Stimulated activated CD4-positive, alpha-beta T cell treated with anti-CD3 and anti-CD28 coated beads, Interleukin-12 subunit alpha, Interleukin-12 subunit beta, amount 100 ng/mL, for 4 hours (primary cell): ENCODE measurements at regions not wholly inside any gene's neighbourhood (a gene's known extent, or its start where the extent isn't known, plus 50 kb on each side); places are given as distances from the start of the nearest gene placed in this dataset.

Source experiments
- DNase-seq: peaks from one replicate; pipeline ENCODE4 v3.0.0-alpha.2; 2020

- DNase-seq: no peak
Observed at GRCh38 chr2:134190062-134190806, 63.6 kb upstream of the MGAT5 start.

- no peak for DNase-seq
Observed at GRCh38 chr2:134190807-134191203, 63.1 kb upstream of the MGAT5 start.

- no peak for DNase-seq
Observed at GRCh38 chr2:134191835-134192234, 62.0 kb upstream of the MGAT5 start.

- DNase-seq: no peak
Observed at GRCh38 chr2:134193006-134193405, 60.9 kb upstream of the MGAT5 start.

GRCh38 chr2:134194519-134194918 lies 59.4 kb upstream of the MGAT5 start:
- no peak for DNase-seq

GRCh38 chr2:134195341-134195740 lies 58.5 kb upstream of the MGAT5 start:
- no peak for DNase-seq

- no peak for DNase-seq
Observed at GRCh38 chr2:134197445-134197844, 56.4 kb upstream of the MGAT5 start.

GRCh38 chr2:134198006-134198634 lies 55.8 kb upstream of the MGAT5 start:
- no peak for DNase-seq

- DNase-seq: no peak
Observed at GRCh38 chr2:134199123-134199522, 54.7 kb upstream of the MGAT5 start.

GRCh38 chr2:134200036-134200618 lies 53.7 kb upstream of the MGAT5 start:
- no peak for DNase-seq

- no peak for DNase-seq
Observed at GRCh38 chr2:134201533-134201932, 52.3 kb upstream of the MGAT5 start.

GRCh38 chr2:134202371-134202770 lies 51.5 kb upstream of the MGAT5 start:
- DNase-seq: no peak

GRCh38 chr2:134203175-134203574 lies 50.7 kb upstream of the MGAT5 start:
- DNase-seq: no peak
